ENCODE measurements at regions not wholly inside any gene's neighbourhood (a gene's known extent, or its start where the extent isn't known, plus 50 kb on each side); places are given as distances from the start of the nearest gene placed in this dataset.

DNA sequence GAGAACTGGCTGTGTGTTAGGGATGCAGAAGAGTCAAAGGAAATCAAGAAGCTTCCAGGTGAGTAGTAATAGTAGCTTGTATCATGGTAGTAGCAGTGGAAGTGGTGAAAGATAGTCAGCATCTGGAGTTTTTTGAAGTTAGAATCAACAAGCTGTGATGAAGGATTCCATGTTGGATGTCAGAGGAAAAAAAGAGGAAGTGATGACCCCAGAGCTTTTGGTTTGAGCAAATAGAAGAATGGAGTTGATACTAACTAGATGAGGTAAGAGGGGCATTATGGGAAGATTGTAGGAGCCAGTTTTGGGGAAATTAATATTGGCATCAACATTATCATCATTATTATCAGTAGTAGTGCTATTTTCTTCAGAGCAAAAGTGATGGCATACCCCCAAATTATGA is 542.2 kb downstream of the XIRP2 start:
- Mint-ChIP-seq H3K27ac (no peak overlapping the region), H3K36me3 (ENCODE audit: low read depth) (no peaks in the 10 kb centered on the region), H3K27me3 (no peaks in the 10 kb centered on the region), H3K9me3 (peaks cover 12% of the 10 kb centered on the region), H3K4me1 (ENCODE audit: low read depth) (no peaks in the 10 kb centered on the region), H3K4me3 (no peak overlapping the region)
- intact Hi-C loops (cut with micrococcal nuclease) = no loop called here

DNA sequence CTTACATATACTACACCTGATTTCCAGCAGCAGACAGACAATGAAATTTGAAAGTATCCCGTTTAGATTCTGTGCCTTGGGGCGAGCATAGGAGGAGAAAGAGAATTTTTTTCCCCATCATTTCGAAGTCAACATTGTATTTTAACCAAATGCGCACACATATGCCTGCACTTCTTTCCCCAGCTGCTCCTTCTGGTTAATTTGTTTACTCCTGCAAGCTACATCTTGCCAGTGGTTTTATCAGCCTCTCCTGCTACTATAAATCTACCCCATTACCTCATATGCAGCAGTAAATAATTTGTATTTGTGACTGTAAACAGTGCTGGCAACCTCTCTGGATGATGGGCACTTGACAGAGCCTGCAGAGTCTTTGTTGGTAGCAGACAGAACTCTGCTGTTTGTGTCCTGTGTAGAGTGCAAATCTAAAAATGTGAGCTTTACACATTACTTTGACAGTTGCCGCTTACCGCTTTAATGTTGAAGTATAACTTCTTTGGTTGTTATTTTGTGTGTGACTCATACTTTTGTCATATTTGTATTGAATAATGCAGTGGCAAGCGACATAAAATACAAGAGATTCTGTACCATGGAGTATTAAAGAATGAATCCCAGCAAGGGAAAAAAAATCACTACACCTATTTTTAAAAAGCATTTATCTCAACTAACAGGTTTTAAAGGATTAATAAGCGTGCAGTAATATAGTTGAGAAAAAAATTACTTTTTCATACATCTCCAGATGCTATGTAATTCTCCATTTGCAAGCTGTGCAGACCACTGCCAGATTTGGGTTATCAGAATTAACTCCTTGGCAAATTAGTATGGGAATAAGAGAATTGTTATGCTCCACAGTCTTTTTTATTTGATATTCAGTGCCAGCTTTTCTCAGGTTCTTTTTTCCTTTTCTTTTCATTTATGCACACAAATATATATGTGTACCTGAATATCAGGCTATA is 536.8 kb downstream of the XIRP2 start:
- Mint-ChIP-seq H3K9me3 (peaks cover 5% of the 10 kb centered on the region), H3K27me3 (no peaks in the 10 kb centered on the region), H3K27ac (no peak overlapping the region), H3K36me3 (ENCODE audit: low read depth) (no peaks in the 10 kb centered on the region), H3K4me1 (ENCODE audit: low read depth) (no peaks in the 10 kb centered on the region), H3K4me3 (no peak overlapping the region)
- intact Hi-C loops (cut with micrococcal nuclease) = no loop called here

DNA sequence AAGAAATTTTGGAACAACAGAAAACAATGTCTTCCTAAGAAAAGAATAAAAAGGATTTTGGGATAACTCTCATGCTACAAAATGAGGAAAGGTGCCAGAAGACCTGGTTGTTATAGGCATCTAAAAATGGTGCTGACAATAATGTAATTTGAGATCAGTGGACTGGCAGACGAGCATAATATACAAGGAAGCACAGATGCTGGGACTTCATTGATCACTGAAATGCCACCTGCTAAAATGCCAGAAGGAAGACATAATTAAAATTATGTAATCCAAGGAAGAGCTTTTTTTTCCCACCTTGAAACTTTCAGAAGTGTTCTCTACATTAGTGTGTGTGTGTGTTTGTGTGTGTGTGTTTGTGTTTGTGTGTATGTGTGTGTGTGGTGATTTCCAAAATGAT is 535.9 kb downstream of the XIRP2 start:
- no peak overlapping the region for H3K4me3 Mint-ChIP-seq
- H3K9me3 Mint-ChIP-seq = no peaks in the 10 kb centered on the region
- intact Hi-C loops (cut with micrococcal nuclease) = no loop called here
- no peaks in the 10 kb centered on the region for H3K4me1 Mint-ChIP-seq (ENCODE audit: low read depth)
- H3K36me3 Mint-ChIP-seq (ENCODE audit: low read depth) = no peaks in the 10 kb centered on the region
- H3K27me3 Mint-ChIP-seq = no peaks in the 10 kb centered on the region
- H3K27ac Mint-ChIP-seq = no peak overlapping the region

DNA sequence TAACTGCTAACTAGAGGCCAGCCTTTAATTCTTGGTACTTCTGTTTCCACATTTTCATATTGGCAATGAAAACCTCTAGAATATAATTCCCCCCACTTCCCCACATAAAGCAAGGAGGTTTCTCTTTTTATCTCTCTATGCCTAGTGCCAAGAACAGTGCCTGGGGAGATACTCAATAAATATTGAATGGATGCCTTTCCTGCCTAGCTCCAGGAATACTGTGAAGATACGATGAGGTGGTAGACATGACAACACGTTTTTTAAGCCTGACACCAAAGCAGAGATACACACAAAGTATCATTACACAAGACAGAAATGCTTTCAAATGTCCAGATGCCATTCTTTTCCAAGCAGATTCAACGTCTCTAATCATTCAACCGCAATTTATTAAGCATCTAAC is 535.5 kb downstream of the XIRP2 start:
- Mint-ChIP-seq H3K9me3 (no peaks in the 10 kb centered on the region), H3K4me3 (no peak overlapping the region), H3K27me3 (no peaks in the 10 kb centered on the region), H3K36me3 (ENCODE audit: low read depth) (no peaks in the 10 kb centered on the region), H3K27ac (no peak overlapping the region), H3K4me1 (ENCODE audit: low read depth) (no peaks in the 10 kb centered on the region)
- intact Hi-C loops (cut with micrococcal nuclease) = no loop called here

DNA sequence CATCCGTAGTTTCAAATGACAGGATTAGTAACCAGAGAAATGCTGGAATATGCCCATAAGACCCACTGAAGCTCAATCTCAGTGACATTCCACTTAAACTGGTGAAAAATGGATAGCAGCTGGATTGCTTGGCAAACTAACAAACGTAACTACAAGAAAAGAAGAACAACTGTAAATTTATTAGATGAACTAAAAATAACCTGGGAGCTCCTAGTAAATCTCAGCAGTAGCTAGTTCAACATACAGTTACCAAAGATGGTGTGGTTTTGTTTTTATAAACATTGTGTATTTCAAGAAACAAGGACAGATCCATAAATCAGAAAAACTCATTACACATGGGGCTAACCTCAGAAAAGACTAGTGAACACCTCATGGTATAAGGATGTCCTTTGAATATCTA is 531.9 kb downstream of the XIRP2 start:
- Mint-ChIP-seq H3K36me3 (ENCODE audit: low read depth) (no peaks in the 10 kb centered on the region), H3K4me3 (no peak overlapping the region), H3K27me3 (no peaks in the 10 kb centered on the region), H3K9me3 (no peaks in the 10 kb centered on the region), H3K27ac (no peak overlapping the region), H3K4me1 (ENCODE audit: low read depth) (no peaks in the 10 kb centered on the region)
- intact Hi-C loops (cut with micrococcal nuclease) = no loop called here

DNA sequence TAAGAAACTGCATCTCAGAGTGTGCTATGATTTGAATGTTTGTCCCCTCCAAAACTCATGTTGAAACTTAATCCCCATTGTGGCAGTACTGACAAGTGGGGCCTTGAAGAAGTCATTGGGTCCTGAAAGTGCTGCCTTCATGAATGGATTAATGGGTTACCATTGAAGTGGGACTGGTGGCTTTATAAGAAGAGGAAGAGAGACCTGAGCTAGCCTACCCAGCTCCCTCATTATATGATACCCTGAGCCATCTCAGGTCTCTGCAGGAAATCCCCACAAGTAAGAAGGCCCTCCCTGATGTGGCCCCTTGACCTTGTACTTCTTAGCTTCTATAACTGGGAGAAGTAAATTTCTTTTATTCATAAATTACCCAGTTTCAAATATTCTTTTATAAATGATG is 526.8 kb downstream of the XIRP2 start:
- no peaks in the 10 kb centered on the region for H3K36me3 Mint-ChIP-seq (ENCODE audit: low read depth)
- no peak overlapping the region for H3K4me3 Mint-ChIP-seq
- H3K27ac Mint-ChIP-seq = no peak overlapping the region

DNA sequence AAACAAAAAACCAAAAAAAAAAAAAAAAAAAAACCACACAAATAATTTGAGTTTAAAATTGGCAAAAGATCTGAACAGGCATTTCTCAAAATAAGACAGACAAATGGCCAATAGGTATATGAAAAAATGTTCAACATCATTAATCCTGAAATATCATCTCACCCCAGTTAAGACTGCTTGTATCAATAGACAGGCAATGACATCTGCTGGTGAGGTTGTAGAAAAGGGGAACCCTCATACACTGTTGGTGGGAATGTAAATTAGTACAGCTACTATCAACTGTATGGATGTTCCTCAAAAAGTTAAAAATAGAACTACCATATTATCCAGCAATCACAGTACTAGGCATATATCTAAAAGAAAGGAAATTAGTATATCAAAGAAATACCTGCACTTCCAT is 523.1 kb downstream of the XIRP2 start:
- intact Hi-C loops (cut with micrococcal nuclease) = no loop called here

More for the DNA sequence above, 526.8 kb downstream of the XIRP2 start:
- H3K27me3 Mint-ChIP-seq = no peaks in the 10 kb centered on the region
- H3K9me3 Mint-ChIP-seq = peaks cover 5% of the 10 kb centered on the region
- no peaks in the 10 kb centered on the region for H3K4me1 Mint-ChIP-seq (ENCODE audit: low read depth)
- intact Hi-C loops (cut with micrococcal nuclease) = no loop called here

DNA sequence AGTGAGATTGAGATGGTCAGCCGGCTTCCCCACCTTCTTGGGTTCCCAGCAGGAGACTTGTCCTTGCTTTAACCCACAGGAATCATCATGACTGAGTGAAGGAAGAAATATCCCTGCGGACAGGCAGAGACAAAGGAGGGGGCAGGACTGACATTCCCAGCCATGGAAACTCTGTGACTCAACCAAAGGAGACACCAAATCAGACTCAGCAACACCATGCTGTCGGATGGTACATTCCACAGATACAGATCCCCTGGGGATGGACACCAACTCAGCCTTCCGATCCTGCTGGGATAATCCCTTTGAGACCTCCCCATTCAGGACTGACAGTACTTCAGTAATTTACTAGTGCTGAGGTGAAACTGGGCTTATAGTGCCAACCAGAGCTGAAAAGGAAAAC is 518.3 kb downstream of the XIRP2 start:
- Mint-ChIP-seq H3K27ac (no peak overlapping the region), H3K4me1 (ENCODE audit: low read depth) (no peaks in the 10 kb centered on the region), H3K4me3 (no peak overlapping the region), H3K9me3 (peaks cover 11% of the 10 kb centered on the region), H3K27me3 (no peaks in the 10 kb centered on the region), H3K36me3 (ENCODE audit: low read depth) (no peaks in the 10 kb centered on the region)
- intact Hi-C loops (cut with micrococcal nuclease) = no loop called here

More for the DNA sequence above, 523.1 kb downstream of the XIRP2 start:
- Mint-ChIP-seq H3K4me1 (ENCODE audit: low read depth) (no peaks in the 10 kb centered on the region), H3K9me3 (peaks cover 5% of the 10 kb centered on the region), H3K36me3 (ENCODE audit: low read depth) (no peaks in the 10 kb centered on the region), H3K27me3 (no peaks in the 10 kb centered on the region), H3K4me3 (no peak overlapping the region), H3K27ac (no peak overlapping the region)

DNA sequence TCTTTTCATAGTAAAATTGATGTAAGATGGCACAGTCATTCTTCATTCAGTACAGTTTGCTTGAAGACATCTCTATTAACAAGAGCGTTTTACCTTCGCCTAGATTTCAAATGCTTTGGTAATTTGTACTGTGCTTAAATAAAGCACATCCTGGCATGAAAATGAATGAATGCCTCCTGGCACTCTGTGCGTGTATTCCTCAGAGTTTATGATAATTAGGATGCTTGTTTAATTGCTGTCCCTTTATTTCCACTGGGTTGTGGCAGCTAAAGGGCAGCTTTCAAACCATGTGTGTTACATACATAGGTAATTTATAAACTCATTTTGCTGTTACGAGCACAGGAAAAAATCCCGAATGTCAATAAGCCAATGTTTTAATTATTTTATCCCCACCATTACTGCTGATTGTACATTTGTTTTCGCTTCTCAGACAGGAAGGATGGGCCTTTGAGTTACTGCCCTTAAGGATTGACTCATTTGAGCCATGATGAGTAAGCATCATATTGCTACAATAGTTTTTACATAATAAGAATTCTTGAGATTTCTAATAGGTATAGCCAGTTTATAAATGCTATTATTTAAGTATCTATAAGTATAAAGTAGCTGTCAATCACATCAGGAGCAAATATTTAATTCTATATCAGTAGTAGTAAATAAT is 516.5 kb downstream of the XIRP2 start:
- intact Hi-C loops (cut with micrococcal nuclease) = no loop called here
- H3K4me1 Mint-ChIP-seq (ENCODE audit: low read depth) = no peaks in the 10 kb centered on the region
- no peaks in the 10 kb centered on the region for H3K27me3 Mint-ChIP-seq
- H3K4me3 Mint-ChIP-seq = no peak overlapping the region
- peaks cover 19% of the 10 kb centered on the region for H3K9me3 Mint-ChIP-seq
- H3K27ac Mint-ChIP-seq = no peak overlapping the region
- no peaks in the 10 kb centered on the region for H3K36me3 Mint-ChIP-seq (ENCODE audit: low read depth)

DNA sequence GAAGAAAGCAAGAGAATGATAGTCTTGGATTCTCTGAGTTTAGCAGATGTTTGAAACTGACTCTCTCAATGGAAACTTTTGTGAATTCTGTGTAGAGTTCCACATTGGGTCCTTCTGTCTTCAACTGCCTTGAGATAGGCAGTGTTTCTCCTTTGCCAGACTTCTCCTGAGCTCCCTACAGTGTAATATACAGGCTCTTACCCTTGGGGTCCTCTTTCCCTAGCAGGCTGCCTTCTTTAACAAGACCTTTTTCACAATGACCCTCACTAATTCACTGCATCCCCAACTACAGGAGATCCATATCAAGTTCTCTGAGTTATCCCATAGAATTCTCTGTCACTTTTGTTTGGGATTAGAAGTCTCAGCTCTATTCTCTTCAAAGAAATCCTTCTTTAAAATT is 513.0 kb downstream of the XIRP2 start:
- Mint-ChIP-seq H3K4me1 (ENCODE audit: low read depth) (no peaks in the 10 kb centered on the region), H3K27me3 (no peaks in the 10 kb centered on the region), H3K9me3 (peaks cover 19% of the 10 kb centered on the region), H3K4me3 (no peak overlapping the region), H3K27ac (no peak overlapping the region), H3K36me3 (ENCODE audit: low read depth) (no peaks in the 10 kb centered on the region)
- intact Hi-C loops (cut with micrococcal nuclease) = no loop called here

DNA sequence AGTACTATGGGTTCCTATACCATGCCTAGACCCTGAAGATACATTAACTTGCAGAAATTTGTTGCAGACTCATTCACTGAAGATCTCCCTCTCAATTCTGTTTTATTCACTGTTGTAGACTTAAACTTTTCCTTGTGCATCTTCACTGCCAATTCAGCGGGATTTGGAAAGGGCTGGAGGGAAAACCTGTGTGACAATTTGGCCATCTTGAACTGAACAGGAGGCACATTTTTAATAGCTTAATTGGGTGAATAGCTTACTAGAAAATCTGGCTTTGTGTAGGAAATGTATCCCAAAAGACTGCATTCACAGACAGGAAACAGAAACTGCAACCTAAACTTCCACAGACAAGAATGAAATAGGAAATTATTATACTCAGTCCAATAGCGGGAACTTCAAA is 512.3 kb downstream of the XIRP2 start:
- Mint-ChIP-seq H3K27ac (no peak overlapping the region), H3K4me3 (no peak overlapping the region), H3K27me3 (no peaks in the 10 kb centered on the region), H3K36me3 (ENCODE audit: low read depth) (no peaks in the 10 kb centered on the region), H3K9me3 (peaks cover 19% of the 10 kb centered on the region), H3K4me1 (ENCODE audit: low read depth) (no peaks in the 10 kb centered on the region)
- intact Hi-C loops (cut with micrococcal nuclease) = no loop called here

DNA sequence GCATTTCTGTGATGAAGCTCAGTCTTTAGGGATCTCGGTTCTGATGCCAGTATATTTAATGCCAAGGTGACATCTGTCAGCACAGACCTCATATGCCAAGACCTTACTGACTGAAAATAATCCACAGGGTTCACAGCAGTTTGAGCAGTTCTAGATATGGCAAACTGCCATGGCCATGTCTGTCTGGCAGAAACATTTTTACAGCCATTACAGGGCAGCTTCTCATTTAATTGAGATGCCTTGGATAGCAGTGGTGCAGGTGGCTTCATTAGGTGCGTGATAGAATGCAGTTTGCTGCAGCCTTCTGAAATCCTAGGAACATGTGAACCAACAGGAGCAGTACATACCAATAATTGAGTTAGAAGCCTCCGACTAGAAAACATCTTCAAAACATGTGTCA is 510.6 kb downstream of the XIRP2 start:
- intact Hi-C loops (cut with micrococcal nuclease) = no loop called here
- no peak overlapping the region for H3K27ac Mint-ChIP-seq
- H3K36me3 Mint-ChIP-seq (ENCODE audit: low read depth) = no peaks in the 10 kb centered on the region

DNA sequence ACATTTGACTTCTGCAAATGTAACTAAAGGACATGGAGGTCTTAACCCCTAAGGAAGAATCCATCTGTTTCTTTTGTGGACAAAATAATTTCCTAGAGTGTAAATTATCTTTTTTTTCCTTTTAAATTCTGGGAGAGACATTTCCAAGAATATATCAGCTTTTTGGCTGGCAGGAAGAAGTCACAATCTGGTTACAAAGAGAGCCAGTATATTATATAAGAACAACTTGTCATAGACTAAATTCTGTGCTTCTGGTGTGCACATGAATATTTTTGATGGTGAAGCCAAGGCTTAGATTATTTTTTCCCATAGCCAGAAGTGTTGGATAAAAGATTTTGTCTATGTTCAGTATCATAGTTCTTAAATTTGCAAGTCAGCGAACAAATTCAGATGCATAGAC is 500.6 kb downstream of the XIRP2 start:
- no peak overlapping the region for H3K27ac Mint-ChIP-seq
- H3K4me3 Mint-ChIP-seq = no peak overlapping the region
- no peaks in the 10 kb centered on the region for H3K27me3 Mint-ChIP-seq
- H3K4me1 Mint-ChIP-seq (ENCODE audit: low read depth) = no peaks in the 10 kb centered on the region
- intact Hi-C loops (cut with micrococcal nuclease) = no loop called here
- no peaks in the 10 kb centered on the region for H3K9me3 Mint-ChIP-seq
- no peaks in the 10 kb centered on the region for H3K36me3 Mint-ChIP-seq (ENCODE audit: low read depth)

More for the DNA sequence above, 510.6 kb downstream of the XIRP2 start:
- H3K4me1 Mint-ChIP-seq (ENCODE audit: low read depth) = no peaks in the 10 kb centered on the region
- H3K9me3 Mint-ChIP-seq = peaks cover 16% of the 10 kb centered on the region
- no peaks in the 10 kb centered on the region for H3K27me3 Mint-ChIP-seq
- no peak overlapping the region for H3K4me3 Mint-ChIP-seq

DNA sequence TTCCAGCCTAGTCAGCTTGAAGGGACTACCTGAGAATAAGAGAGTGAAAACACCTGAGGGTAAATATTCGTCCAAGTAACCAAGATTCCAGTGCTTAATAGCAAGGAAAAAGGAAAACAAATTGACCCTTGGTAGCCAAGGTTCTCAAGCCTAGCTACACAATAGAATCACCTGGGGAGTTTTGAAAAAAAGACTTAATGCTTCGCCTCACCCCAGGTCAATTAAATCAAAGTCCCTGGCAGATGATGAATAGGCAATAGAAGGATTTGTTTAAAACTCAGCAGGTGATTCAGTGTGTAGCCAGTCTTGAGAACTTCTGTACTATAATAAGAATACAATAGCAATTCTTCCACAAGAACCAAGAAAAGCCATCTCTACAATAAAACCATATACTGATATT is 500.2 kb downstream of the XIRP2 start:
- Mint-ChIP-seq H3K36me3 (ENCODE audit: low read depth) (no peaks in the 10 kb centered on the region), H3K9me3 (no peaks in the 10 kb centered on the region), H3K27ac (no peak overlapping the region), H3K27me3 (no peaks in the 10 kb centered on the region), H3K4me3 (no peak overlapping the region), H3K4me1 (ENCODE audit: low read depth) (no peaks in the 10 kb centered on the region)
- intact Hi-C loops (cut with micrococcal nuclease) = no loop called here

Data from dendritic cell treated with granulocyte-macrophage colony-stimulating factor and Interleukin-4, amounts not matched to agents 40 ng/mL and 50 ng/mL, for 4 days (primary cell).